Calu3 (cell line): ENCODE measurements at regions not wholly inside any gene's neighbourhood (a gene's known extent, or its start where the extent isn't known, plus 50 kb on each side); places are given as distances from the start of the nearest gene placed in this dataset.

ENCODE experiments used
- BruUV-seq: library from RNA; stranded (reverse); fragments of 400-500 nt; replicated peaks from 2 replicates; lab custom pipeline; 2021; lab: Mats Ljungman, UMichigan
- CTCF ChIA-PET: fragments of 300-600 bp; sonication (Branson Sonifier 250); formaldehyde crosslinking; loops from one replicate; lab custom pipeline; 2022; ENCODE audit warnings: antibody characterized with exemption; lab: Charles Lee
- DNase-seq: peaks from one replicate; pipeline ENCODE4 v3.0.0; 2022
- H3K27ac Mint-ChIP-seq: one replicate; pipeline ENCODE4 v1.8.0; 2022; ENCODE audit warnings: mixed read lengths; ENCODE audit not compliant: unreplicated experiment
- H3K27me3 Mint-ChIP-seq: one replicate; pipeline ENCODE4 v1.8.0; 2022; ENCODE audit warnings: mixed read lengths; ENCODE audit not compliant: unreplicated experiment
- H3K36me3 Mint-ChIP-seq: one replicate; pipeline ENCODE4 v1.8.0; 2022; ENCODE audit warnings: mild to moderate bottlenecking, moderate library complexity, mixed read lengths; ENCODE audit not compliant: insufficient read depth, unreplicated experiment
- H3K4me1 Mint-ChIP-seq: one replicate; pipeline ENCODE4 v1.8.0; 2022; ENCODE audit warnings: mild to moderate bottlenecking, low read depth, mixed read lengths; ENCODE audit not compliant: unreplicated experiment
- H3K4me3 Mint-ChIP-seq: one replicate; pipeline ENCODE4 v1.8.0; 2022; ENCODE audit warnings: mild to moderate bottlenecking, low read depth, moderate library complexity, mixed read lengths; ENCODE audit not compliant: unreplicated experiment
- H3K9me3 Mint-ChIP-seq: one replicate; pipeline ENCODE4 v1.8.0; 2022; ENCODE audit warnings: low read depth, mixed read lengths; ENCODE audit not compliant: unreplicated experiment
- CTCF ChIP-seq: fragments of 200-600 bp; IDR thresholded peaks from one replicate; pipeline ENCODE4 v1.8.0; 2022; ENCODE audit warnings: antibody characterized with exemption; ENCODE audit not compliant: unreplicated experiment
- intact Hi-C: fragments of 100-400 bp; cut with micrococcal nuclease; formaldehyde crosslinking; loops from one replicate; pipeline ENCODE4 v1.10.0; 2022; ENCODE audit not compliant: unreplicated experiment

- H3K9me3 Mint-ChIP-seq, result no peaks in the 10 kb centered on the region
- peaks cover 55% of the 10 kb centered on the region for H3K27me3 Mint-ChIP-seq
- H3K4me1 Mint-ChIP-seq, result no peaks in the 10 kb centered on the region
- no TSS peak for BruUV-seq
- H3K4me3 Mint-ChIP-seq, result peak overlapping the region; percentile 68
- CTCF ChIA-PET, result interaction anchor here (0.9 to 2.6 kb wide), 5 partner anchors 11 to 769 kb away, joined by 3 to 15 read pairs (median 6); no protein-coding TSS in a partner anchor
- peaks cover 14% of the 10 kb centered on the region for H3K36me3 Mint-ChIP-seq
- no peak for DNase-seq
- intact Hi-C loops, result no loop called here
- H3K27ac Mint-ChIP-seq, result peak overlapping the region; percentile 82
- TF ChIP-seq CTCF, result no peak
These were observed 288.8 kb upstream of the NFE2L3 start for GRCh38 chr7:25863005-25863728.

- BruUV-seq, result no TSS peak
- no peaks in the 10 kb centered on the region for H3K4me1 Mint-ChIP-seq
- DNase-seq, result no peak
- peaks cover 14% of the 10 kb centered on the region for H3K36me3 Mint-ChIP-seq
- H3K27me3 Mint-ChIP-seq, result peaks cover 61% of the 10 kb centered on the region
- intact Hi-C loops, result no loop called here
- CTCF ChIA-PET, result no interaction called here
- no peak overlapping the region for H3K4me3 Mint-ChIP-seq
- no peak for TF ChIP-seq CTCF
- H3K9me3 Mint-ChIP-seq, result no peaks in the 10 kb centered on the region
- no peak overlapping the region for H3K27ac Mint-ChIP-seq
These were observed 288.3 kb upstream of the NFE2L3 start for GRCh38 chr7:25863729-25864110.

DNA sequence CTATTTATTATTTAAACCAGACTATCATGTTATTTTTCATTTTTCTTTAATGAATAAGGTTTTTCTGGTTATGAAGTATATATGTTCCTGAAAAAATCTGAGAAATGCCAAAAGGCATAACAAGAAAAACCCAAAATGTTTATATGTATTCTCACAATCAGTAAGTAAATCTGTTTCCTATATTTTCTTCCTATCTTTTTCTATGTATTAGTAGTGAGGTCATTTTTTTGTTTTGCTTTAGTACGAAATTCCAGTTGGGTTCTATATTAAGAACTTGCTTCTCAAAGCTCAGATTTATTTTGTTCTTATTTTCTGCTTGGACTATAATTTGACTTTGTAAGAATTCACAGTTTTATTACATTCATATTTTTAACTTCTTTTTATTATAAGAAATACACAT is 287.5 kb upstream of the NFE2L3 start:
- CTCF ChIA-PET, result interaction anchor here (0.6 to 1.5 kb wide), 2 partner anchors 10 to 21 kb away, joined by 4 to 5 read pairs; no protein-coding TSS in a partner anchor
- H3K27ac Mint-ChIP-seq, result no peak overlapping the region
- no TSS peak for BruUV-seq
- H3K4me1 Mint-ChIP-seq, result no peaks in the 10 kb centered on the region
- no peak for TF ChIP-seq CTCF
- intact Hi-C loops, result no loop called here
- no peaks in the 10 kb centered on the region for H3K9me3 Mint-ChIP-seq
- peaks cover 63% of the 10 kb centered on the region for H3K27me3 Mint-ChIP-seq
- H3K4me3 Mint-ChIP-seq, result no peak overlapping the region
- DNase-seq, result no peak
- peaks cover 14% of the 10 kb centered on the region for H3K36me3 Mint-ChIP-seq

DNA sequence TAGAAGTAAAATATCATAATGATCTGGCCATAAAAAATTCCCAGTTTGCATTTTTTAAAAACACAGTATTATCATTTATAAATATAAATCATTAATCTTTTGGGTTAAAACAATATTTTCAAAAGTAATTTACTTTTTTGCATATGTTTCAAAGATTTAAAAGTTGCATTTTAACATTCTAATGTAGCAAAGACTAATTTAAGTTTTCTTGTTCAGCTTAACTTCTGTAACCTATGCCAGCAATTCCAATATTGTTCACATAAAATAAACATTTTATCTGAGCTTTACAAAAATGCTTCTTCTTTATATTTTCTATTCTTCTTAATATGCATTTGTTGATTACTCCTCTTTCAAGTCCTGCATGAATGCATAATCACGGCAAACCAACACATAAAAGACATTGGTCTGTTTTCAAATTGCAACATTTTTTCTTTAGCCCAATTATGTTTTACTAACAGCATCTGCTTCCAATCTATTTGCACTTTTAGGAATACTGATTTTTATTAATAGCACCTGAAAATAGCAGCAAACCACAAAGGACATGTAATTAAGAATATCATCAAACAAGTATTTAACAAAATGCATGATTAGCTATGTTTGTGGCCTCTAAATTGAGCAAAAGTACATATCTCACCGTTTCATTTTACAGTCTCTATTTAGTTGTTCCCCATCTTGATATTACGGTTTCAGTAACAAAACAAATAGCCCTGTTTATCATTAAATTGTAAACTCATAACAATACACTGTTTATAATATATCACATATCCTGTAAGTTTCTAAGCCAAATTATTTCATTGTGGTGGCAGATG is 286.9 kb upstream of the NFE2L3 start:
- Mint-ChIP-seq H3K4me1 (no peaks in the 10 kb centered on the region), H3K27ac (no peak overlapping the region), H3K36me3 (peaks cover 14% of the 10 kb centered on the region), H3K27me3 (peaks cover 63% of the 10 kb centered on the region), H3K4me3 (no peak overlapping the region), H3K9me3 (no peaks in the 10 kb centered on the region)
- no TSS peak for BruUV-seq
- no peak for TF ChIP-seq CTCF
- DNase-seq, result no peak
- intact Hi-C loops, result no loop called here
- CTCF ChIA-PET, result interaction anchor here (1.5 kb wide), 1 partner anchor 9 kb away, joined by 5 read pairs; no protein-coding TSS in a partner anchor
